ENCODE measurements at regions not wholly inside any gene's neighbourhood (a gene's known extent, or its start where the extent isn't known, plus 50 kb on each side); places are given as distances from the start of the nearest gene placed in this dataset.

GRCh38 chr13:68066879-68067513 lies 836.9 kb upstream of the PCDH9 start:
- DNase-seq, result no peak

GRCh38 chr13:68064001-68064770 lies 834.0 kb upstream of the PCDH9 start:
- no peak for DNase-seq

- DNase-seq, result no peak
Observed at GRCh38 chr13:68063181-68063580, 833.0 kb upstream of the PCDH9 start.

- DNase-seq, result no peak
Observed at GRCh38 chr13:68057836-68058235, 827.7 kb upstream of the PCDH9 start.

GRCh38 chr13:68056816-68057710 lies 826.9 kb upstream of the PCDH9 start:
- no peak for DNase-seq

- DNase-seq, result no peak
Observed at GRCh38 chr13:68051910-68052309, 821.8 kb upstream of the PCDH9 start.

- no peak for DNase-seq
Observed at GRCh38 chr13:68050761-68051160, 820.6 kb upstream of the PCDH9 start.

- no peak for DNase-seq
Observed at GRCh38 chr13:68048802-68049359, 818.7 kb upstream of the PCDH9 start.

GRCh38 chr13:68047889-68048288 lies 817.8 kb upstream of the PCDH9 start:
- DNase-seq, result no peak

- DNase-seq, result no peak
Observed at GRCh38 chr13:68046903-68047302, 816.8 kb upstream of the PCDH9 start.

- DNase-seq, result no peak
Observed at GRCh38 chr13:68030152-68030809, 800.1 kb upstream of the PCDH9 start.

- DNase-seq, result no peak
Observed at GRCh38 chr13:68028701-68029100, 798.6 kb upstream of the PCDH9 start.

GRCh38 chr13:68027306-68027705 lies 797.2 kb upstream of the PCDH9 start:
- no peak for DNase-seq

GRCh38 chr13:68026077-68026476 lies 795.9 kb upstream of the PCDH9 start:
- no peak for DNase-seq

- no peak for DNase-seq
Observed at GRCh38 chr13:68025604-68026003, 795.5 kb upstream of the PCDH9 start.

- DNase-seq, result no peak
Observed at GRCh38 chr13:68023838-68024581, 793.9 kb upstream of the PCDH9 start.

- no peak for DNase-seq
Observed at GRCh38 chr13:68019901-68020300, 789.8 kb upstream of the PCDH9 start.

- DNase-seq, result no peak
Observed at GRCh38 chr13:68009546-68009945, 779.4 kb upstream of the PCDH9 start.

GRCh38 chr13:68007576-68007975 lies 777.4 kb upstream of the PCDH9 start:
- no peak for DNase-seq

GRCh38 chr13:67996101-67996500 lies 766.0 kb upstream of the PCDH9 start:
- DNase-seq, result no peak

GRCh38 chr13:67990868-67991267 lies 760.7 kb upstream of the PCDH9 start:
- no peak for DNase-seq

- no peak for DNase-seq
Observed at GRCh38 chr13:67986234-67986633, 756.1 kb upstream of the PCDH9 start.

All from SHP77 treated with DMSO at 0.1 percent for 48 hours (cell line).